ENCODE measurements at regions not wholly inside any gene's neighbourhood (a gene's known extent, or its start where the extent isn't known, plus 50 kb on each side); places are given as distances from the start of the nearest gene placed in this dataset.

DNA sequence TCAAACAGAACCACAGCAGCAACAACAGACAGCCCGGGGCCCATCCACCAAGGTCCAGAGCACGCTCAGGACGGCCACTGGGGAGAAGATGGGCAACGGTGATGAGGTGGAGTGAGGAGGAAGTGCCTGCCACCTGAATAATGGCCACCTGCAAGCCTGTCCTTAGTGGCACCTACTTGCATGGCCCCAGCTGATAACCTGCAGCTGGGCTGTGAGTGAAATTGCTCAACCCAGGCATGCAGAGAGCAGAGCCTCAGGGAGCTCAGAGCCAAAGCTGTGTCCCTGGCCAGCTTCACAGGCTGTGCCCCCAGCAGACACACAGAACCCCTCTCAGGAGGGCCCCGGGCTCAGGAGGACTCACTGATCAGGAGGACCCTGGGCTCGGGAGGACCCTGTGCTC, 102.4 kb upstream of the ADRA2C start:
- TF ChIP-seq CTCF (IDR thresholded peaks at IDR 0.05) (no peak), POLR2A (IDR thresholded peaks at IDR 0.05) (no peak), POLR2AphosphoS5 (IDR thresholded peaks at IDR 0.05) (no peak), EP300 (IDR thresholded peaks at IDR 0.05) (no peak)

Measured in stomach (tissue), 4 donors.